Tibial nerve (tissue), 4 donors: ENCODE measurements at regions not wholly inside any gene's neighbourhood (a gene's known extent, or its start where the extent isn't known, plus 50 kb on each side); places are given as distances from the start of the nearest gene placed in this dataset.

Experiments
- CTCF ChIP-seq, 5 experiments: fragments of 200-600 bp in 3 of 5; fragments of 450-650 bp in 2 of 5; sonication (generic) in 3 of 5; IDR thresholded peaks; one replicate each; pipeline ENCODE4 v1.5.1; 2016 to 2019; ENCODE audit warnings: antibody characterized with exemption in 5 of 5, mild to moderate bottlenecking in 3 of 5, moderate library complexity in 2 of 5
- EP300 ChIP-seq, 2 donors: sonication (generic); formaldehyde crosslinking; IDR thresholded peaks; one replicate each; pipeline ENCODE4 v1.6.1; 2017; ENCODE audit warnings: antibody characterized with exemption in 2 of 2, mild to moderate bottlenecking in 1 of 2

DNA sequence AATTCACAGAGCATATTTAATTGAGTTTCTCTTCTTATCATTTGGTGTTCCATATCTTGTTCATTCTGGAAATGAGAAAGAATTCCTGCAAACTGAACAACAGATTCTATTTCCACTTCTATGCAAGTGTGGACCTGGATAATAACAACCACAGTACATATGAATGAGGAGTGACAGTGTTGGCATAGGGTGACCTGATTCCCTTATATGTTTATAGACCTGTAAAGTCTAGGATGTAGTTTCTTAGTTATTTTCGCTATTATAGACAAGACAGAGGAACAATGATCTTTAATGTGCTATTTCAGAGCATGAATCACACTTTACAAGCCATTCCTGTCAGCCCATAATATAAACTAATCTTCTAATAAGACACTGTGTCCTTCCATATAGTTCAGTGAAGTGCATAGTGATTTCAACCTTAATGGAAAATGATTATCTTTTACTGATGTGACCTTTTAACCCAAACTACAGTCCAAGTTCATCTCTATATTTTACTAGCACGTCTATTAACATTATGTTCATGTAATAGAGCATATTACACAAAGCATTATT is 88.2 kb upstream of the FAM174A start:
- no peak for TF ChIP-seq CTCF (IDR thresholded peaks at IDR 0.05)
- TF ChIP-seq EP300 (IDR thresholded peaks at IDR 0.05): no peak
